ENCODE measurements at regions not wholly inside any gene's neighbourhood (a gene's known extent, or its start where the extent isn't known, plus 50 kb on each side); places are given as distances from the start of the nearest gene placed in this dataset.
"Not testable (repeated sequence)": the region's sequence is repeated elsewhere in the genome, so short reads cannot be mapped to it uniquely, and the experiment has no call there.

- ATAC-seq (no peak), DNase-seq (no peak)
These were observed 591.3 kb upstream of the ADGRL2 start for GRCh38 chr1:81209461-81209860.

- ATAC-seq (no peak), DNase-seq (no peak)
These were observed 592.3 kb upstream of the ADGRL2 start for GRCh38 chr1:81208441-81208840.

DNA sequence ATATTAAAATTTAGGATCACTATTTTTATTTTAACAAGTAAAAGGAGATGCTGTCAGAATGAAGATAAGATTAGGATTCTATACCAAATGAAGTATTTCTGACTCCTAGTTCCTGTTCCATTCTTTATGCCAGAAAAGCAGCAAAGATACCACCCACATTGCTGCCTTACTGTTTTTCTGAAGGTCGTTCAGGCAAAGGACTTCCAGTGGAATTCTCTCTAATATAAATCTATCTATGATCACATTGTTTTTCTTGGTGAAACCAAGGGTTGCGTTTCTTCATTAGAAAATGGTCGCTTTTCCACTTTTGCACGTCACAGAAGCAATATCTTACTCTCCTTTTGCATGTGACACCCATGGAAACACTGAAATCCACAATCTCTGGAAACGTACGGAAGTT is 594.8 kb upstream of the ADGRL2 start:
- DNase-seq (no peak), ATAC-seq (no peak)

DNA sequence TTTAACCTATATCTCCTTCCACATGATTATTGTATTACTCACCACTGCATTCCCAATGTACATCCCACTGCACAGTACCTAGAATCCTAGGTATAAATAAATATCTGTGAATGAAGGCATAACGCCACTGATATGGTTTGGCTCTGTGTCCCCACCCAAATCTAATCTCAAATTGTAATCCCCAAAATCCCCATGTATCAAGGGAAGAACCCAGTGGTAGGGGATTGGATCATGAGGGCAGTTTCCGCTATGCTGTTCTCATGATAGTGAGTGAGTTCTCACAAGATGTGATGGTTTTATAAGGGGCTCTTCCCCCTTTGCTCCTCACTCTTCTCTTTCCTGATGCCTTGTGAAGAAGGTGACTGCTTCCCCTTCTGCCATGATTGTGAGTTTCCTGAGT is 599.0 kb upstream of the ADGRL2 start:
- ATAC-seq, result no peak
- no peak for DNase-seq

DNA sequence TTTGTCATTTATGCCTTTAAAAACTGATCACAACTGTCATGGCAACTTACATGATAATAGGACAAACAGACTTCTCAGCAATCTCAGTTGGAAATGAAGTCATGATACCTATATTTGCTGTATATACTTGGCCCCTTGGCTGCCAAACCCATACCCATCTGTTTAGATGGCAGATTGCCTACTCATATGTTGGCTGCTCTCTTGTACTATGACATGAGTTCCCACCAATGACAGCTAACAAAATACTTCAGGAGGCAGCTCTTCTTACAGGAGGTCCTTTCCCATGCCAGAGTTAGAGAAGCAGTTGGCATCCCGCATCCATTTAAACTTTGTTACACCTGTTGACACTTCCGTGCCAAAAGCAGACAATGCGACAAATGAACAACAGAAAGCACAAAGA is 603.1 kb upstream of the ADGRL2 start:
- no peak for DNase-seq
- no peak for ATAC-seq

DNA sequence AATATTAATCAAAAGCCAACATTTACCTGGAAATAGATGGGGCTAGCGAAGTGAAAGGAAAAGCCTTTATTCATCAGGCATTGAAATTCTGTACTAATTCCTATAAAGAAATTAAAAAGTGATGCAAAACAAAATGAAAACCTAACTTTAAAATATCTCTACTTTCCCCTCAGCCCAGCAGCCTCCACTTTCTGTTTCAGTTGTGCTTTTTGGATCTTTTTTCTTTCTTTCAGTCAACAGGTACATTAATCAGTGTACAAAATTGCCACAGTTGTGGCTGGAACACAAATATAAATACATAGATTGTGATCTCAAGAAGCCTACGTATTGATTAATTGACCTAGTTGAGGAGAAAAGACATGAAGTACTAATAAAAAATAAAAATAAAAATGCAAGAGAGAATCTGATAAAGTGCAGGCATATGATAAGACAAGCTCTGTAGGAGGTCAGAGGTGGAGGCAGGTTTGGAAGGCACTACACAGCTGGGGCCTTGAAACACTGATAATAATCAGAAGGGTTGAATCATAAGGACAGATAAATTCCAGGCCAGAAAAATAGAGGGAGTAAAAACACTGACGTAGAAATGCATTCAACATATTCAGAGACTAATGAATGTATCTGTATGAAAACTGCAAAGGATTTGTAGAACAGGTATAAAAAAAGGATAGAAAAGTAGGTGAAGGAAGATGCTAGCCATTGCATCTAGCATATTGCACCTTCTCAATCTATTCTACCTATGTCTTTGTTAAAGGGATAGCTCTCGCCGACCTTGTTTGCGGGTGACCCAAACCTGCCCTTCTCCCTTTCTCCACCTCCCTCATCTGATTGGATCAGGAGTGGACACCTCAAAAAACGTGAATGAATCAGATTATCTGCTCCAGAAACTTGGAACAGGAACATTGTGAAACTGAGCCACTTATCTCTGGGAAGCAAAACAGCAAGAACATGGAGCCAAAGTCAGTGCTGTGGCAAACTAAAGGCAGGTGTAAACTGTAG is 607.8 kb upstream of the ADGRL2 start:
- DNase-seq (no peak), ATAC-seq (no peak)

GRCh38 chr1:81190003-81190402 is 610.7 kb upstream of the ADGRL2 start:
- no peak for DNase-seq

DNA sequence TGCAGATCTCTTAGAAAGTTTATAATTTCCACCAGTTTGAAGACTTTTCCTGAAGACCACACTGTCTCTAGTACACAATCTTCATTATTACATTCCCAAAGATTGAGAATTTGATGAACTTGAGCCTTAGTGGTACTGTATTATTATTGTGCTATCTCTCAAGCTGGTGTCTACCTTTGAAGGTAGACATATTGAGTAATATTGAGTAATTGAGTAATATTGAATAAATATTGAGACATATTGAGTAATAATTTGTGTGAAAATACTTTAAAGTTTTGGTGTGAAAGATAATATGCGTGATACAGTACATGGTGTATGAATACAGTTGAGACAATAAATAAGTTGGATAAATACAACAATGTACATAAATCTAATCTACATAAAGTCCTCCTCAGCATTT is 613.1 kb upstream of the ADGRL2 start:
- DNase-seq, result no peak
- no peak for ATAC-seq

More at GRCh38 chr1:81190003-81190402, 610.7 kb upstream of the ADGRL2 start:
- no peak for ATAC-seq

DNA sequence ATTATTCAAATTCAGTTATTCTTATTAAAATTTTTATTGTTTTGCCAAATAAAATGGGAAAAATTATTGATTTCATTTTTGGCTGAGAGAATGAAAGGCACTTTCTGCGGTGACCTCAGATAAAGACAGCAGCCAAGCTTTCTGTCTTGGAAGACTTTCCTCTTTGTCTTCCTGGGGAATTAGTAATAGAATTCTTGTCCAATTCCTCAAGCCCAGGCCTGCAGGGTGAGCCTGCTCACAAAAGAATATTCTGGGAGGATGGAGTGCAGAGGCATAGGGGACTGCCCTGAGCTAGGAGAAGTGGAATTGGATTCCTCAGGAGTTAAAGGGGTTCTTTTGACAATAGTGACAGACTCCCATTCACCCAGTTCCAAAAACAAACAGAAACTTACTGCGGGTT is 614.5 kb upstream of the ADGRL2 start:
- DNase-seq, result no peak
- no peak for ATAC-seq

- DNase-seq (no peak), ATAC-seq (no peak)
These were observed 617.2 kb upstream of the ADGRL2 start for GRCh38 chr1:81183553-81183952.

GRCh38 chr1:81183051-81183450 is 617.7 kb upstream of the ADGRL2 start:
- no peak for ATAC-seq
- no peak for DNase-seq

DNA sequence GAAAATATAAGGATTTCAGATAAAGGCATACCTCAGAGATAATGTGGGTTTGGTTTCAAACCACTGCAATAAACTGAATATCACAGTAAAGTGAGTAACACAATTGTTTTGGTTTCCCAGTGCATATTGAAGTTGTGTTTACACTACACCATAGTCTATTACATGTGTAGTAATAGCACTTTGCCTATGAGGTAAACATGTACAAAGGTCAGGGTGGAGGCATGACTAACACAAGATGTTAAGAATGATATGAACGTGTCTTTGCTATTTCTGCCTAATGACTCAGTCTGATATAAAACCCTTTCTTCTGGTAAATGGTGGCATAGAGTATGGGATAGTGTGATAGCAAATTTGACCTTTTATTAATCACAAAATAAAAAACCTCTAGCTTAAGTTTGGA is 621.5 kb upstream of the ADGRL2 start:
- DNase-seq (no peak), ATAC-seq (no peak)

DNA sequence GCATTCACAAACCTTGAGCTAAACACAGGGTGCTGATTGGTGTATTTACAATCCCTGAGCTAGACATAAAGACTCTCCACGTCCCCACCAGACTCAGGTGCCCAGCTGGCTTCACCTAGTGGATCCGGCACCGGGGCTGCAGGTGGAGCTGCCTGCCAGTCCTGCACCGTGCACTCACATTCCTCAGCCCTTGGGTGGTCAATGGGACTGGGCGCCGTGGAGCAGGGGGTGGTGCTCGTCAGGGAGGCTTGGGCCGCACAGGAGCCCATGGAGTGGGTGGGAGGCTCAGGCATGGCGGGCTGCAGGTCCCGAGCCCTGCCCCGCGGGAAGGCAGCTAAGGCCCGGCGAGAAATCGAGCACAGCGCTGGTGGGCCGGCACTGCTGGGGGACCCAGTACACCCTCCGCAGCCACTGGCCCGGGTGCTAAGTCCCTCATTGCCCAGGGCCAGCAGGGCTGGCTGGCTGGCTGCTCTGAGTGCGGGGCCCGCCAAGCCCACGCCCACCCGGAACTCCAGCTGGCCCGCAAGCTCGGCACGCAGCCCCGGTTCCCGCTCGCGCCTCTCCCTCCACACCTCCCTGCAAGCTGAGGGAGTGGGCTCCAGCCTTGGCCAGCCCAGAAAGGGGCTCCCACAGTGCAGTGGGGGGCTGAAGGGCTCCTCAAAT is 622.2 kb upstream of the ADGRL2 start:
- ATAC-seq, DNase-seq: not testable (repeated sequence)

GRCh38 chr1:81174811-81175476 is 625.8 kb upstream of the ADGRL2 start:
- ATAC-seq, result no peak
- no peak for DNase-seq

DNA sequence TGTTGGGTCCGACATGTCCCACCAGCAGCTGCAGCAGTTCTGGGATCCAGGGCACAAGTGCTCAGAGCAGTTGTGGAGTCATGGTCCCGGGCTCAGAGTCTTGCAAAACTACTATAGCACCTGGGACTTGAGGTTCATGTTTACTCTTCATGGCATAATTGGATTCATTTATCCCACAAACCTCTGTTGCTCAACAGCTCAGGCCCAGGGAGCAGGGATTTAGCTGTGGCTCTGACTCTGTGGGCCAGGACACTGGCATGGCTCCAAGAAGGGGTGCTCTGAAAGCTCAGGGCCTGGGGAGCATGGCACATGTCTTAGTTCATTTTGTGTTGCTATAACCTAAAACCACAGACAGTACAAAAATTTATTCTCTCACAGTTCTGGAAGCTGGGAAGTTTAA is 626.7 kb upstream of the ADGRL2 start:
- ATAC-seq, result no peak
- DNase-seq, result no peak

- ATAC-seq (no peak), DNase-seq (no peak)
These were observed 628.3 kb upstream of the ADGRL2 start for GRCh38 chr1:81172483-81172882.

- no peak for DNase-seq
- no peak for ATAC-seq
These were observed 630.0 kb upstream of the ADGRL2 start for GRCh38 chr1:81170721-81171120.

DNA sequence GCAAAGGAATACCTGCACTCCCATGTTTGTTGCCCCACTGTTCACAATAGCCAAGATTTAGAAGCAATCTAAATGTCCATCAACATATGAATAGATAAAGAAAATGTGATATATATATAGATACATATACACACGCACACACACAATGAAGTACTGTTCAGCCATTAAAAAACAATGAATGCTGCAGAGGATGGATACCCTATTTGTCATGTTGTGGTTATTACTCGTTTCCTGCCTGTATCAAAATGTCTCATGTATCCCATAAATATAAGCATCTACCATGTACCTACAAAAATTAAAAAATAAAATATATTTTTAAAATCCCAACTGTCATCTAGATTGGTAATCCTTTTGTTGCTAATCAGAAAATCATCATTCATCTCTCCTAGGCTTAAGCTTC is 634.8 kb upstream of the ADGRL2 start:
- no peak for ATAC-seq
- no peak for DNase-seq

- ATAC-seq (no peak), DNase-seq (no peak)
These were observed 640.0 kb upstream of the ADGRL2 start for GRCh38 chr1:81160696-81161095.

DNA sequence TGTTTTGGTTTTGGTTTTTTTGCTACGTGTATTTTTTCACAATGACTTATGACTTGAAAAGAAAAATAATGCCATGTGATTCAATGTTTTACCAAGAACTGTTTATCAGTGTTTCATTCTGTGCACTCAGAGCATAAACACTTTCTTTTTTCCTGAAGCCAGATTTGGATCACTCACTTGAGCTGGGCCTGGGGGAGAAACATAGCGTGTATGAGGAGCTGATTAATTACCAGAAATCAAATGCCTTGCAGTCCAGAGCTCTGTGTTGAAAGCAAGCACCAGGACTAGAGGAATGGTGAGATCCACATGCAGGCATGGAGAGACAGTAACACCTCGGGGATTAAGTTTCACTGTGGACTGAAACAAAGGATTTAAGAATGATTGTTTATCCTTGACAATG is 642.1 kb upstream of the ADGRL2 start:
- DNase-seq (no peak), ATAC-seq (no peak)

DNA sequence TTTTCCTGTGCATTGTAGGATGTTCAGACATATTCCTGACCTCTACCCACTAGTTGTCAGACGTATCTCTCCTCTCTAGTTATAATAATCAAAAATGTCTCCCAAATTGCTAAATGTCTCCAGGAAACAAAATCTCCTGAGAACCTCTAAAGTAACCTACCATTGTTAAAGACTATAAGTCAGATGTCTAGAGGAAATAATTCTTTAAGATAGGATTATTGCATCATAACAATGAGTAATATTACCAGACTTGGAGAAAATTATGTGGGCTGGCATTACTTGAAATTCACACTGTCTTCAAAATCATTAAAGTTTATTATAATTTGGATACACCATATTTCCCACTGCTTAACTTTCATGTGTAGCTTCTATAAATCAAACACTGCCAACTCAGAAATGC is 643.0 kb upstream of the ADGRL2 start:
- DNase-seq (no peak), ATAC-seq (no peak)

DNA sequence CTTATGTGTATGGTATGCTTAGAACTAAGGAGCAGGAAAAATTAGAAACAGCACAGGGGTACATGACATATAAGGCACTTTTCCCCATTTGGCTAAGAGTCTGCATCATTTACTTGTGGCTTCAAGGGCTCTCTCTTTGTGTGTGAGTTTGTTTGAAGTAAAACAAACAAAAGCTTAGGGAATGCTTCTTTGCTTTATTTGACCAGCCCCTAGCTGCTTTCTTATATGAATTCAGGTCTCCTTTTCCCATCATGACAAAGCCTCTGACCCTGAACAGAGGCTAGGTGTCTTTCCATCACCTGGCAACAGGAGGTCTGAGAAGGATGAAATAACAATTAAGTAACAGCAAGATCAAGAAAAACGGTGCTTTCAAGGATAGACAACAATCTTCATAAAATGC is 643.8 kb upstream of the ADGRL2 start:
- DNase-seq (no peak), ATAC-seq (no peak)

DNA sequence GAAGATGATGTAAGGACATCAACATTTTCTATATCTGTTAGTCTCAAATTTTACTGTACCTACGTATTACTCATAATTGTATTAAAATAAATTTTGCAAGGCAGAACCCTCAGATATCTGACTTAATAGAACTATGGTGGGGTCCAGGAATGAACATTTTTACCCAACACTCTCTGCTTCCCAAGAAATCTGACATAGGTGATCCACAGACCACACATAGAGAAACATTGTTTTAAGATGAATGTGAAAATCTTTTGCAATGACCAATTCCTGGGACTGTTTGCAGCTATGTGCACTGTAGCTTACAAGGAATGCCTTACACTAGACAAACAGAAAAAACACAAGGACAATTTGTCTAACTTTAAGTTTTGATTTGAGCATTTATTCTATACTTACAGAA is 645.6 kb upstream of the ADGRL2 start:
- no peak for DNase-seq

More for the DNA sequence above, 645.6 kb upstream of the ADGRL2 start:
- no peak for ATAC-seq

All from stimulated activated naive CD8-positive, alpha-beta T cell treated with anti-CD3 and anti-CD28 coated beads, Interleukin-15, Interleukin-2, amounts not matched to agents 100 U/mL and 50 U/mL, for 24 hours (primary cell).